ENCODE measurements at regions not wholly inside any gene's neighbourhood (a gene's known extent, or its start where the extent isn't known, plus 50 kb on each side); places are given as distances from the start of the nearest gene placed in this dataset.

DNA sequence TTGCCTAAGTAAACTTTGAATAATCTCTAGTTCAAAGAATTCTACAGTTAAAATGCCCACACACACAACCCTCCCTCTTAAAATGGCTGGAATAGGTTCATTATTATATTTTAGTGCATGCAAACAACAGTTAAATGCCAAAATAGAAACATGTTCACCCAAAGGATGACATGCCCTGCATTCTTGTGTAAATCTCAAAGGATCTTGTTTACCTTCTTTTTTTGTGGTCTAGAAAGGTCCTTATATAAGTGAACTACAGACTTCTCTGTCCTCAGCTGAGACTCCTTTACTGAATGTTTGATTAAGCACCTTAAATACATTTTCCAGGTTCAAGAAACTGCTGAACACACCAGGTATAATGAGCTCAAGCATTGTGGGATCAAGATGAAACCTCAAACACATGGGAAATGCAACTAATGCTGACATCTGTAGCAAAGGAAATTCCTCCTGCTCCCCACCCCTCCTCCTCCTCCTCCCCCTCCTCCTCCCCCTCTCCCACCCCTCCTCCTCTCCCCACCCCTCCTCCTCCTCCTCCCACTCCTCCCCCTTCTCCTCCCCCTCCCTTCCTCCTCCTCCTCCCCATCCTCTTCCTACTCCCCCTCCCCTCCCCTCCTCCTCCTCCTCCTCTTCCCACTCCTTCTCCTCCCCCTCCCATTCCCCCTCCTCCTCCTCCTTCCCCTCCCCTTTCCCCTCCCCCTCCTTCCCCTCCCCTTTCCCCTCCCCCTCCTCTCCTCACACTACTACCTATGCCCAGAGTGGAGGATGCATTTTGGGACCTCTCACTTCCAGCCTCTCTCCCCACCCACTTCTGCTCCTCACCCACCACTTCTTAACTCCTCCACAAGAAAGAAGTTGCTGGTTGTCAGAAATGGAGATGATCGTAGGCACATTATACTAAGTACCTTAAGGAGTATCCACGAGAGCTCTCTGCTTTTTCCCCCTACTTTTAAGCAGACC, 233.9 kb downstream of the MRPL39 start:
- no peak for DNase-seq

DNA sequence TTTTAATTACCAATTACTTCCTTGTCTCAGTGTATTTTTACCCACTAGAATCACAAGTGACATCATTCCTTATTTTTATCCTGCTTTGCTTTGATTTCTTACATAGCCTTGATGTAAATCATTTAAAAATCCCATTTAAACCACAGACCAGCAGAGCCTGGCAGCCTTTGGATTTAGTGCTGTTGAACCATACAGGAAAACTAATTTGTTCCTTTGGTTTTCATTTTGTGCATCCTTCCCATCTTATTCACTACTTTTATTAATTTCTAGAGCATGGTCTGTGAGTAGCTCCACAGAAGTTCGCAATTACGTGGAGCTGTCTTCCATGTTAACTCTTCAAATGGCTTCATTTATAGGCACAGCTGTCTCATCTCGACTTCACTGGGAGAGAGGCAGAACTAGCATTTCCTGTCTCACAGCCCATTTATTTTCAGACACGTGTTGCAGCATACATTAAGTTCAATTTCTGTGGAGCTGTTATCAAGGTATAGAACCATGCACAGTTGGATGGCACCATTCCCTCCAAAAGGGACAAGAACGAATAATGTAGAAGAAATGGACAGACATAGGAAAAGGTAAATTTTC, 235.3 kb downstream of the MRPL39 start:
- DNase-seq = no peak

DNA sequence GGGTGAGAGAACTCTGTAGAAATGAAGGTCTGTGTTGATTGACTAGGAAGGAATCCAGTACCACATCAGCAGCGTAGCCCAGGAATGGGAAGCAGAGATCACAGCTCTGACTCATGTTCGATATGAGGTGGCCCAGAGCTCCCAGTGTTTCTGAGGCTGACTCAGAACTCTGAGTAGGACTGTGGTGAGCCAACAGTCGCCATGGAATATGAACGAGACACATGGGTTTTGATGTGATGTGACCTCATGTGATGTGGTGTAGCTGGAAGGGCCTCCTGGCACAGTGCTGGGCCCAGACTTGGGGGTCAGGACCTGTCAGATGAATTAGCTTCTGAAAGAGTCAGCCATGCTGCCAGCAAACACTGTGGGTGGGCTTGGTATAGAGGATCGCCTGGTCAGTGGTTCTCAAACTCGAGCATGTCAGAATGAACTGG, 237.0 kb downstream of the MRPL39 start:
- DNase-seq = no peak

DNA sequence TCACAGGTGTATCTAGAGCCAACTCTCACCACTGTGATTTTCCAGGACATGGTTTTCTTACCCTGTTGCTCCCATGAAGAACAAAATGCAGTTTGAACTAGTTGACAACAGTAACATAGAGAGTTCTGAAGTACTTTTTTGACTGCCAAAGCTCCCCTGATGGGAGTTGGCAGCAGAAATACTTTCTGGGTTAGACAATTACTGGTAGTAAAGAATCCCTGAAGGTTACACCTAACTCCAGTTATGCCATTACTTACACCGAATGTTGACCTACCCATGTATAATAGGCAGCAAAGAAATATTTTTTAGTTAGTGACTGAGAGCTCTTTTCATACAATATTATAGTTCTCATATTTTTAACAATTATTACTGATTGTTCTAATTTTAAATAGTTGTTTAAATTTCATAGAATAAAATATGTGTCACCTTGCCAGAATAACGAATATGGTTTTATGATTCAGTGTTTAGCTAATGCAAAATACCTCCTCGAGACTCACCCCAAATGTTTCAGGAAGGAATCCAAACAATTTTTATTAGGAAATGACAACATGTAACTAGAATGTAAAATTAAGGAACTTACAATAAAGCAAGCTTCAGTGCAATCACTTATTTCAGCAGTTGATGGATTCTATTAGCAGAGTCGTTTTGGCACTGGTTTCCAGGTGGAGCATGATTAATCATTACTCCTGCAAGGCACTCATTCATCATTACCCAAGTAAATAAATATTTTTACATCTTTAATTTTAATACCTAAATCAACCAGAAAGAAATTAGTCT, 237.6 kb downstream of the MRPL39 start:
- DNase-seq = no peak

DNA sequence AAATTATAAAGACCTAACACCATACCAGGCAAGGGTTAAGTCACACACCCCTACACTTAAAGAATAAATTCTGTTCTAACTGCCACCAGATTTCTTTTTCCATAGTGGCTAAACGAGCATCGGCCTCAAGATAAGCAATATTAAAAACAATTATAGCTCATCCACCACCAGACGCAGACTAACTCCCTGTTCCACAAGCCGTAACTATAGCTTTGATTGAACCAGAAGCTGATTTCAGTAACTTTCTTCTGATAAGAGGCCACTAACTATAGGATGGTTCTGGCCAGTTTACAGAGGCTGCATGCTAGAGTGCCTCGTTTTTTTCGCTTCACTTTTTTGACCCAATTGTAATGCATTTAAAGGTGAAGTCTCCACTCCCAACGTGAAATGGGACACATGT, 238.8 kb downstream of the MRPL39 start:
- no peak for DNase-seq

DNA sequence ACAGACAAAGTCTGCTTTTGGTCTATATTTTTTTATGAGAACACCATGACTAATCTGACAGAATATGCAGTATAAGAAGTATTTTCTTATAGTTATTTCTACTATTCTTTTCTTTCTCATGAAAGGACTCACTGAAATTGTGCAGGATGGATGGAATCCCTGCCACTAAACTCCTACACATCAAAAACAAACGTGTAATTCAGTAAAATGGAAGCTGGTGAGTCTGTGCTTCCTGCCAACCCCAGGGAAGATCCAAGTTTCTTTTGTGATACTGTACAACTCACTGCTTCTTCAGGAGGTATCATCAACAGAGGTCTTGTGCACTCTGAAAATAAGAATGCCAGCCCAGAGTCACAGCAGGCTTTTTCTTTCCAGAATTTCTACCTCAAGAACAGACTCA, 241.2 kb downstream of the MRPL39 start:
- DNase-seq = no peak

DNA sequence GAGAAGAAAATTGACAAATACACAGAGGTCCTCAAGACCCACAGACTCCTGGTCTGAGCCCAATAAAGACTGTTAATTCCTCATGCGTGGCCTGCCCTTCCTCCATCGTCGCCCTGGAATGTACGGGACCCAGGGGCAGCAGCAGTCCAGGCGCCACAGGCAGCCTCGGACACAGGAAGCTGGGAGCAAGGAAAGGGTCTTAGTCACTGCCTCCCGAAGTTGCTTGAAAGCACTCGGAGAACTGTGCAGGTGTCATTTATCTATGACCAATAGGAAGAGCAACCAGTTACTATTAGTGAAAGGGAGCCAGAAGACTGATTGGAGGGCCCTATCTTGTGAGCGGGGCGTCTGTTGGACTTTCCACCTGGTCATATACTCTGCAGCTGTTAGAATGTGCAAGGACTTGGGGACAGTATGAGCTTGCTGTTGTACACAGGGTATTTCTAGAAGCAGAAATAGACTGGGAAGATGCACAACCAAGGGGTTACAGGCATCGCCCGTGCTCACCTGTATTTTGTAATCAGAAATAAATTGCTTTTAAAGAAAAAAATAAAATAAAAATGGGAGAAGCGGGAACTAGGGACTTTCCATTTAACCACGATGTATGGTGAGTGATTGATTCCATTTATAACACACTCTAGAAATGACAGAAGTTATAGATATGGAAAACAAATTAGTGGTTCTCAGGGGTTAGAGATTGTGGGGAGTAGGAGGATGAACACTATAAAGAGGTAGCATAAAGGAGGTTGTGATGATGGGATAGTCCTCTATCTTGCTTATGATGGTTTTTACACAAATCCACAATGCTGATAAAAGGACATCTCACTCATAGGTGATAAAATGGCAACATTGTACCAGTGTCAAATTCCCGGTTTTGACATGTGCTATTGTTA, 244.7 kb downstream of the MRPL39 start:
- no peak for DNase-seq

DNA sequence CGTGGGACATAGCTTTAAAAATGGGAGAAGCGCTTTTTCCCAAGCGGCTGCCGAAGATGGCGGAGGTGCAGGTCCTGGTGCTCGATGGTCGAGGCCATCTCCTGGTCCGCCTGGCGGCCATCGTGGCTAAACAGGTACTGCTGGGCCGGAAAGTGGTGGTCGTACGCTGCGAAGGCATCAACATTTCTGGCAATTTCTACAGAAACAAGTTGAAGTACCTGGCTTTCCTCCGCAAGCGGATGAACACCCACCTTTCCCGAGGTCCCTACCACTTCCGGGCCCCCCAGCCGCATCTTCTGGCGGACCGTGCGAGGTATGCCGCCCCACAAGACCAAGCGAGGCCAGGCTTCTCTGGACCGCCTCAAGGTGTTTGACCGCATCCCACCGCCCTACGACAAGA, 245.5 kb downstream of the MRPL39 start:
- no peak for DNase-seq

DNA sequence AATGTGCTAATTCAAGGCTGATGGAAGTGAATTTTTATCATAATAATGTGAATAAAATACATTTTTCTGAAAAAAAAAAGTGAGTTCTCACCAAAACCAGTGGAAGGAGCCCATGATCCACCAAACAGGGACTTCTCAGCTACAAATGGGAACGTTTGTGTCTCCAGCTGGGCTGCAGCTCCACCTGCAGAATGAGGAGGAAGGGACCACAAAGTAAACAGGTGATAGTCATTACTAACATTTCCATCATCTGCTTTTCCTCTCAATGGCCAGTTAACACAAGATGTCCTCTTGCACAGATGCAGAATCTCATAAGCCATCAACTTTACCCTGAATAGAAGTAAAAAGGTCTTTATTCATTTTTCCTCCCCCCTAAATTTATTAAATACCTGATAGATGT, 246.2 kb downstream of the MRPL39 start:
- DNase-seq = no peak

DNA sequence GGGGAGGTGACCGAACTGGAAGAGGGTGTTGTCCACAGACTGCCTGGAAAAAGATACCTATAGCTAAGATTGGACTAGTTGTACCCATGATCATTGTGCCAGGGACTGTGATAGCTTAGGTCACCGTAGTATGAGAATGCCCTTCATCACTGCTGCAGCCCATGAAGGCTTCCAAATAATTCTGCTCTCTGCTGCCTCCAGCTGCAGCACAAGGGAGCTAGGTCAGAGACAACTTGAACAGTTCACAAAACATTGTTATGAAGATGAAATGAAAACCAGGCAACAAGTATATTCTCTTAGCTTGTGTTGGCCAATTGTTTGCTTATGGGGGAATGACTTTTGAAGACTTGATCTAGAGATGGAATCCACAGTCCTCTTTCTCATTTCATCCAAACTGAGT, 246.7 kb downstream of the MRPL39 start:
- no peak for DNase-seq

DNA sequence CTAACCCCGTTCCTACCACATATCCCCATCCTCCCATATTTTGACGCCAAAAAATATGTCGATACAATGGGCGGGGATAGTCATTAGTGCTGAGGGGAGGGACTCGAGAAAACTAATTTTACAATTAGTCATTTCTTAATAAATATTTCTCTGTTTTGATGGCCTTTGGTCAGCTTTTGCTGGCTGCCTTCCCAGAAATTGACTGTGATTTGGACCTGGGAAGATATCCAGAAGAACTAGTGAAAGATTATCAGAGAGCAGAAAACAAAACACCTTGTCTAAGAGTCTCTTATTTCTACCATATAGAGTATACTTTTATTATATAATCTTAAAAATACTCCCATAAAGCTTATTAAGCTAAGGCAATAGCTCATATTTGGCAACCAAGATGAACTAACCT, 247.6 kb downstream of the MRPL39 start:
- DNase-seq = no peak

DNA sequence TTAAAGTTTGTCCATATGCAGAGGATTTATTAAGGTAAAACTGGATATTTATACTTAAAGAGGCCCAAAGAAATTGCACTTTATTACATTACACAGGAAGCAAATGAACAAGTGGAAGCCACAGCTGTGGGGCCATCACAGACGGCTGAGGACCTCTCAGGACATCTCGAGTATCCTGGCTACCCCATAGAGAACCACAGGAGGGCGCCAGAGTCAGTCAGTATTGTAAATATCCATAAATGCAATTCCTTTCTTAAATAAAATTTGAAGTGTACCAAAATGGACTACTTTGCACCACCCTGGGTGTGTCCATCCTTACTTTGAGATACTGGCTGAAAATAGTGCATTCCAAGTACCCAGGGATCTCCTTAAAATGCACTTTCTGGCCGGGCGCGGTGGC, 257.2 kb downstream of the MRPL39 start:
- no peak for DNase-seq

DNA sequence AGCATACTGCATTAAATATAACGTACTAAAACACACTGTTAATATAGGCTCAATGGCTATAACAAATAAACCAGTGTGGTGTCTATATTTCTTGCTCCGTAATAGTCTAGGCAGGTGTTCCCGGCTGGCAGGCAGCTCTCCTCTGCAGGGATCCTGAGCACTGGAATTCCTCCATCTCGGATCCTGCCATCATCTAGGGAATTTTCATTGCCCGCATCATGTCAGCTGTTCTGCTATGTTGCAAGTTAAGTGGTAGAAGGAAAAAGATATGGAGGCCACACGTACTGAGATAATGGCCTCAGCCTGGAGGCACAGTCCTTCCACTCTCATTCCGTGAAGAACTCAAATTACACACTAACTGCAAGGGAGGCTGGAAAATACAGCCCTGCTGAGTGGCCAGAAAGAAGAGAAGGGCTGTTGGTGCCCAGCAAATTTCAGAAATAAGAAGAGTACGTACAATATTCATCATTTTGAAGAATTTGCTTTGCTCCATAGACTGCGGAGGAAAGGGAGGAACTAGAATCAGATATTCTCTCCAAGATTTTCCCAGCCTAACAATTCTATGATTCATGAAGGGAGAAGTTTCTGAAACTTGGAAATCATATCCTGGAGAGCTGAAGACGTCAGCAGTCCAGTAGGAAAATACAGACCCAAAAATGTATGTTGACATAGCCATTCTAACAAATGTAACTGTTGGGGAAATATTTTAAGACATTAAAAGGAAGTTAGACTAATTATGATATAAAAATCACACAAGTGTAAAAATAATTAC, 263.3 kb downstream of the MRPL39 start:
- DNase-seq = no peak

DNA sequence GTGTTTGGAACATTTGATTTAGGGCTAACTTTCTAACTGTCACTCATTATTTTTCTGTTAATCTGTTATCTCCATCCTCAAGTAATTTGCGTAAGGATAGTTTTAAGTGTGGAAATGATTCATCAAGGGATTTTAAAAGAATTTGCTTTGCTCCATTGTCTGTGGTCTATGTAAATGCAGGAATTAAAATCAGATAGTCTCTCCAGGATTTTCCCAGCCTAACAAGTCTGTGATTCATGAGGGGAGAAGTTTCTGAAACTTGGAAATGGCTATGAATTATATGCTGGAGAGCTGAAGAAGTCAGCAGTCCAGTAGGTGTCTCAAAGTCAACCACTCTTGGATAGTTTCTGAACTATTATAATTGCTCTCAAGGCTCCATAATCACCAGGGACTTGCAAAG, 264.5 kb downstream of the MRPL39 start:
- no peak for DNase-seq

DNA sequence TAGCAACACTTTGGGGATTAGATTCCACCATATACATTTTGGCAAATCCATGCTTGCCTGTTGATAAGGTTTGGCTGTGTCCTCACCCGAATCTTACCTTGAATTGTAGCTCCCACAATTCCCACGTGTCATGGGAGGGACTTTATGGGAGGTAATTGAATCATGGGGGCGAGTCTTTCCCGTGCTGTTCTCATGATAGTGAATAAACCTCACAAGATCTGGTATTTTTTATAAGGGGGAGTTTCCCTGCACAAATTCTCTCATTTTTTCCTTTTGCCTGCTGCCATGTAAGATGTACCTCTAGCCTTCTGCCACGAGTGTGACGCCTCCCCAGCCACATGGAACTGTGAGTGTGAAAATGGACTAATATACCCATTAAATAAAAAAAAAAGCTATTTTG, 265.3 kb downstream of the MRPL39 start:
- no peak for DNase-seq

DNA sequence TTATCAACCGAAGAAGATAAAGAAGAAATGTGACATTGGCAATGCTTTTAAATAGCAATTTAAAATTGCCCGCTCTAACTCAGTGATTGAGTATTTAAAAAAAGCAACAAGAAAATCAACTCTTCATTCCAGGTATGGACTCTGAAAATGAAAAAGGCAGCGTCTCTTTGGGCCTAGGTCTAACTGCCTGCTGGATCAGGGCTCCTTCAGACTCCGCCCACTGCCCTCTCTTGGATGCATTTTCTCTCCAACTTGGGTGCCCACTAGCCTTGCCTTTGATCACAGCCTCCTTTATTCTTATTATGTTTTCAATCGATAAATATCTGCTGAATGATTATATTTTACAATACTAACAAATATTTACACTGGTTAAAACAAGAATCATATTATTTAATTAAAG, 268.9 kb downstream of the MRPL39 start:
- no peak for DNase-seq

DNA sequence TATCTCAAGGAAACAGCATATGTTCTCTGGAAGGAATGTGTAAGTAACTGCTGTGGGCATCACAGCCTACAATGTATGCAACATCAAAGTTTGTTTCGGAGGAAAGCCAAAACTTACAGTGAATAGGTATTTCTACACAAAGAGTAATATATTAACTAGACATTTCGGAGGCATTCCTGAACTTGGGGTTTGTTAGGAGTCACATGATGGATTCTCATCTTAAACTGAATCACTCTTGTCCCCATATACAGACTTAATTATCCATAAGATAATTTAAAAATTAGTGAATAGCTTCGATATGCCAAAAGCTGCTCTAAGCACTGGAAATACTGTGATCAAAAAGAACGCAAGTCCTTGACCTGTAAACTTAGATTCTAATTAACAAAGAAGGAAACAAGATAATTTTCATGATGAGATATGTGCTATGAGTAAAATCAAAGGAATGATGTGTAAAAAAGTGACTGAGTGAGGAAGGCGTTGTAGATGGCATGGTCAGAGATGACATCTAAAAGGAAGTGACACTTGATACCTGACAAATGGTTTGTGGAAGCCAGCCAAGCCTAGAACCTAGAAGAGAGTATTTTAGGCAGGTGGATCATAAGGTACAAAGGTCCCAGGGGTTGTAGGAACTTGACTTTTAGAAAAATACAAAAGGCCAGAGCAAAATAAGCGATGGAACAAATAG, 273.1 kb downstream of the MRPL39 start:
- no peak for DNase-seq

DNA sequence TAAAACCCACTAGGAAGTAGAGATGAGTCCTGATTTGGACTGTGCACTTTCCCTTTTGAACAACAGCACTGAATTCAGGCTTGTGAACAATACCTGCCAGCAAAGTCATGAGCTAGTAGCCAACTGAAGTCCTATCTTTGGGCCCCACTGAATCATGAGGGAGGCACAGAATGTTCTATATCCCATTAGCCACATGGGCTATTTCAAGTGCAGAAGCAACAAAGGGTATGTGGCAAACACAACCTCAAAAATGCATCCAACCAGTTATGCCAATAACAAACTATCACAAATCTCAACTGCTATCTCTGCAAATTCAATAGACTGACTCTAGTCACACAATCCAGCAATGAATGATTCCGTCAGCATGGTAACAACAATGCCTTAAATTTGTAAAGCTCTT, 276.0 kb downstream of the MRPL39 start:
- DNase-seq = no peak

DNA sequence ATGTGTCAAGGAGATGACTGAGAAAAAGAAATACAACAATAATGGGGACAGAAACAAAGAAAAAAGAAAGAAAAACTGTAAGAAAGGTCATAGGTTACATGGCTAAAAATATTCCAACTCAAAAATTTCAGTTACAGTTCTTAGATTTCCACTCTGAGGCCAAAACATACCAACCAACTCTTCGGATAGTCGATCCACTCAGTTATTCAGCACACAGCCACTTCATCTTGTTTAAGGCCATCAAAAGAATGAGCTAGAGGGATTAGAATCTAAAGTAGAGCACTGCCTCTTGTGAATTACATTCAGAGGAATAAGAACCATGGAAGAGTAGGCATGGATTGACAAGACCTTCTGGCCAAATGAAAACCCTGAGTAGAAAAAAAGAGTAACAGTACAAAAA, 277.0 kb downstream of the MRPL39 start:
- DNase-seq = no peak

DNA sequence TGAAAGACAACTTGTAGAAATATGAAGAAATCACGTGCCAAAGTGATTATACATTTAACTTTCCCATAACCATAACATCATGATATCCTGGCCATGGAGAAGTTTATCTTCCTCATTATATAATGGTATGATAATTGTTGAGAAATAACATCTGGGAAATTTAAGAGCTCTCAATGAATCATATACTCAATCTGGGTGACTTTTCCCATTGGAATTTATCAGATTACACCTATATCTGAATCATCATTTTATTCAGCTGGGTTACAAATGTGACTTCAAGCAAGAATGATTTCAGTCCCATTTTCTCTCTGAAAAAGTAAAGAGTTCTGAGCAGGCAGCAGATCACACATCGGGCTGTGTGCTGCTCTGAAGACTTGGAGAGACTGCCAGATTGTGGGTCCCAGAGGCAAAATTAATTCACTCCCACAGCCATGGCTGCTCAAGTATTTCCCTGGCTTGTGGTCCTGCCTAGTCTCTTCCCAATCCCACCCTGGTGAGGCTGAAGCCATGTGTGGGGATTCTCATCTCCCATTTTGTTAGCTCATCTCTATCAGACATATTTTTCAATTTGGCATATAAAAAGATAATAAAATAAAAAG, 278.0 kb downstream of the MRPL39 start:
- no peak for DNase-seq

DNA sequence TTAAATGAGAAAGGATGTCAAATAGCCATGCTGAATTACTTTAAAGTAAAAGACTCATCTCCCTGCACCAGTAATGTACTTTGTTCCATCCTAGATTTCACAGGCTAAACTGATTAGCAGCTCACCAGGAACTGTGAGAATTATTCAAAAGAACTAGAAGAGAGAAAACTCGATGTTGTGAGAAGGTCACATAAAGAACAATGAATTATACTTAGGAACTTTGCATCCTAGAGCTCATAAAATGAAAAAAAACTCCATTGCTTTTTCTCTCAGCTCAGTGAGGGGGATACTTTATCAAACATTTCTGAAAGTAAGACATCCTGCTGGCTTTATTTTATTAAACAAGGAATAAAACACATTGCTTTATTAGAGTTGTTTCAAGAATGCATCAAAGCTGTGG, 278.5 kb downstream of the MRPL39 start:
- DNase-seq = no peak
